GM12892 (cell line): ENCODE measurements at regions not wholly inside any gene's neighbourhood (a gene's known extent, or its start where the extent isn't known, plus 50 kb on each side); places are given as distances from the start of the nearest gene placed in this dataset.

Experiments used
- POLR2A ChIP-seq: IDR thresholded peaks from 2 replicates; pipeline ENCODE4 v1.6.1; 2011; ENCODE audit warnings: low read depth, low read length, control low read depth
- POLR2AphosphoS5 ChIP-seq: IDR thresholded peaks from 2 replicates; pipeline ENCODE4 v1.6.1; 2011; ENCODE audit warnings: low read depth, low read length, control low read depth
- TAF1 ChIP-seq: IDR thresholded peaks from 2 replicates; pipeline ENCODE4 v1.6.1; 2011; ENCODE audit warnings: low read depth, mild to moderate bottlenecking, control low read depth, low read length, borderline replicate concordance

- no peak for TF ChIP-seq POLR2AphosphoS5
- TF ChIP-seq POLR2A, result no peak
- TF ChIP-seq TAF1, result no peak
Observed at GRCh38 chr16:65938083-65938482, 428.4 kb upstream of the CDH5 start.
